NCI-H446 treated with DMSO at 0.1 percent for 48 hours (cell line): ENCODE measurements at regions not wholly inside any gene's neighbourhood (a gene's known extent, or its start where the extent isn't known, plus 50 kb on each side); places are given as distances from the start of the nearest gene placed in this dataset.

Experiments used
- DNase-seq: peaks from one replicate; lab custom pipeline; 2025; lab: John Stamatoyannopoulos, UW

DNA sequence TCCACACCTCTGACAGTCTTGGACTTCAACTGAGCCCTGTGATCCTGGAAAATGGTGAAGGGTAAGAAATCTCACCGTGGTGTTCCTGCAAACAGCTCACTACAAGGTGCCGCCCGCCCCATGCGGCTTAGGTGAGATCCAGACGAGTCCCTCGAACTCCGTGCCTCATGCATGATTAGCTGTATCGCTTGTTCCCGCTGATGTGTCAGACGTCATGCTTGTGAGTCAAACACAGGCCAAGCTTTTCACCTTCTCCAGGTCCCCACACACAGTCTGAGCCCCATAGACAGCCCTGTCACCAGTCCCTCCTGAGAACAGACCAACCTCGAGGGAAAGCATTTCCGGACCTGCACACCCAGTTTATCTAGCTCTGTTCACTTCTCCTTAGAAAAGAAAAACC, 740.5 kb downstream of the GALR1 start:
- no peak for DNase-seq

DNA sequence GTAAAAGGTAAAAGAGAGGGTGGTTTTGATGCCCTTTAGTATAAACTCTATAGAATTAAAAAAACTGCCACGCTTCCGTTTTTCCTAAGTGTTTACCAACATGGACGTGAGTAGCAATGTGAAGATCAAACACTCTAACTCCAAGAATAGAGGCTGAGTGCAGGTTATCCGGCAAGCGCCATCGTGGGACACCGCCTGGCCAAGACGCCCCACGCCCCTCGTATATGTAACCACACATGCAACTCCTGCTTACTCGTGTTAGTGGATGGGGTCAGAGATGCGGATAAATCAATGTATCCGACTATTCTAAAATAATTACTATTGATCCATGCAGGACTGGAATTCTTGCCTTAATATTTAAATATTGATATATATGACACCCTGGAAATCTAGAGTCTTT, 741.3 kb downstream of the GALR1 start:
- DNase-seq: no peak

DNA sequence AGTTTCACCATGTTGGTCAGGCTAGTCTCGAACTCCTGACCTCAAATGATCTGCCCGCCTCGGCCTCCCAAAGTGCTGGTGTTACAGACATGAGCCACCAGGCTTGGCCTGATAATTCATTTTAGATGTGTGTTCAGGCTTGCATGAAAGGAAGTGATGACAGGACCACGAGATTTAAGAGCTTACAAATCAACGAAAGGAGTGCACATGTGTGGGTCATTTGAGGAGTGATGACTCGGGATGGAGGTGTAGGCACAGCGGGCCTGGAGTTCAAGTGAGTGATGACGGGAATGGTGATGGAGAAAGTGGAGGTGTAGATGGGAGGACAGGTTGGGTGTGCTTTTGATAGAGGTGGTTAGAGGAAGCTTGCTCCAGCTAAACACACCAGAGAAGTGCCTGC, 742.4 kb downstream of the GALR1 start:
- DNase-seq: no peak

DNA sequence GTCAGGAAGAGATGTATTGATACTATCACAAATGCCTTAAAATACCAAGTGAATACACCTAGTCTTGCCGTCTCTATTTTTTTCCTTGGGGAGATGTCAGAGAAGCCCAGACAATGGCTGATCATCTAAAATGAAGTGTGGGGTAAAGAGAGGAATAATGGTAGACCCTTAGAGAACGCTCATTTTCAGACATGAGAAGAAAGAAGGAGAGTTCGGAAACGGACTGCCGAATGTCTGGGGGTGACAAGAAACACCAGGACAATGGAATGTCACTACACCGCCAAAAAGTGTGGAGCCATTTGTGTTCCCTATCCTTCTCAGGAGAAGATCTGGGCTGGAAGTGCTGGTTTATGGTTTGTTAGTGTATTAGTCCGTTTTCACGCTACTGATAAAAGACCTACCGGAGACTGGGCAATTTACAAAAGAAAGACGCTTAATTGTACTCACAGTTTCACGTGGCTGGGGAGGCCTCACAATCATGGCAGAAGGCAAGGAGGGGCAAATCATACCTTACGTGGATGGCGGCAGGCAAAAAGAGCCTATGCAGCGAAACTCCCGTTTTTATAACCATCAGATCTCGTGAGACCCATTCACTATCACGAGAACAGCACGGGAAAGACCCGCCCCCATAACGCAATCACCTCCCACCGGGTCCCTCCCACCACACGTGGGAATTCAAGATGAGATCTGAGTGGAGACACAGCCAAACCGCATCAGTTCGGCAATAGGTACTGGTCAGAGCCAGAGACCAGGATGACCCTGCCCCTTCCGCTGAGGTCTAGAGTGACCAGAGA, 743.7 kb downstream of the GALR1 start:
- DNase-seq: no peak

DNA sequence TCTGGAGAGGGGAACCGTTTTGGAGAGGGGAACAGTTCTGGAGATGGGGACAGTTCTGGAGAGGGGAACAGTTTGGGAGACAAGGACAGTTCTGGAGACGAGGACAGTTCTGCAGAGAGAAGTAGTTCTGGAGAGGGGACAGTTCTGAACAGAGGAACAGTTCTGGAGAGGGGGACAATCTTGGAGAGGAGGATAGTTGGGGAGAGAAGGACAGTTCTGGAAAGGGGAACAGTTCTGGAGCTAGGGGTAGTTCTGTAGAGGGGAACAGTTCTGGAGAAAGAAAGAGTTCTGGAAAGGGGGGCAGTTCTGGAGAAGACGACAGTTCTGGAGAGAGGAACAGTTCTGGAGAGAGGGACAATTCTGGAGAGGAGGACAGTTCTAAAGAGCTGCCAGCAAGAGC, 745.9 kb downstream of the GALR1 start:
- DNase-seq: no peak

DNA sequence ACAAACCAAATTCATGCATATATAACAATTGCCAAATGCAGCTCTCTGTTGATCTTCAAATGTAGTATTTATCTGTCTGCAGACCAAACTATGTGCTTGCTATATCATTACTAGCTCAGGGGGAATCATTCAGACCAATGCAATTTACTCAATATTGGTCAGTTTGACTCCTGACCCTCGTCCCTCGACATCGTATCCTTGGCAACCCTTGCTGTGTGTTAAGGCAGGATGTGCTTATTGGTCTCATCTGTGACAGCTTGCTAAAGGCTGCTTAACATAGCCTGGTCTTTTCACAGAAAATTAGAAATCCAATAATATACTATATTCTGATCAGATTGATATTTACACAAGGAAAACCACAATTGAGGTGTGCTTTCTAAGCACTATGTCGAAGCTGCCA, 747.1 kb downstream of the GALR1 start:
- DNase-seq: no peak

DNA sequence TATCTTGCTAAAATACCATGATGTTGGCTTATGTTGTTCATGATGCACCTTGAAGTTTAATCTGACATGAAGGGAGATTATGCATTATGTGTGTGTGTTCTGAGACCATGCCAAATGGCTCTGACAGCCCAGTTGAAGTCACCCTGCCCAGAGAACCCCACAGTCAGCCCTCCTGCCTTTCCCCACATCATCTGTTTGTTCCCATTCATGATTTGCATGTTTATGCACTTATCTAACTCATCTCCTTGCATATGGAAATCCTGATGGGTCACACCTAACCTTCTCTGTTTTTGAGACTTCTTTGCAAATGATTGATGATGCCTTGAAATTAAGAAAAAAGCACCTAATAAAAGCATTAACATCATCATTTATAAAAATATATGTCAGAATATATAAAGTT, 752.2 kb downstream of the GALR1 start:
- DNase-seq: no peak

DNA sequence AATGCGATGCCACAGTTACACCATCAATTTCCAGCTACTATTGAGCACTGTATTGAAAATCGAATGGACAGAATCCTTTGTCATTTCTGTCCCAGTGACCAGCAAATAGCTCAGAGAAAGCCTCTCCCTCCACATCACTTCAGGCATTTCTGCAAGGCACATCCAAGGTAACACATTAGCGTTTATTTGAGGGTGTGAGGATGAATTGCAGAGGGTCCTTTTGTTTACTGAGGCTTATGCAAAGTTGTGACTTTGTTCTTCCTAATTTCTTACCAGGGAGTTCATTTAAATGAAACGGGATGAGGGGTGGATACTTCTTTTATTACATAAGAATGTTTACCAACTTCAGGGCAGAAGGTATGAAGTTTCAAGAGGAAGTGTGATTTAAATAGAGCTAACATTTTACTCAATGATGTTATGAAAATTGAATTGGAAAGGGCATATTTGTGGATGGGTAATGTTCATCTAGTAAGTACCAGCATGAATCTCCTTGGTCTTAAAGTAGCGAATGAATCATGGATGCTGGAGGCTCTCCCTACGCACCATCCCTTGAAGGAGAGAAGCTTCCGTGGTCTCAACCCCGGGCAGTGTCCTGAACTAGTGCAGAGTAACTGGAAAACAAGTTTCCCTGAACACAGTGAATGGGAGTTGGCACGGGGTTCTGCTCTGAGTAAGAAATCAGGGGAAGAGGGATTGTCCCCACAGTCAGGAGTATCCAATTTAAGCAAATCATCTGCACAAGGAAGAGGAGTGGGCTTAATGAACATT, 756.5 kb downstream of the GALR1 start:
- DNase-seq: no peak

DNA sequence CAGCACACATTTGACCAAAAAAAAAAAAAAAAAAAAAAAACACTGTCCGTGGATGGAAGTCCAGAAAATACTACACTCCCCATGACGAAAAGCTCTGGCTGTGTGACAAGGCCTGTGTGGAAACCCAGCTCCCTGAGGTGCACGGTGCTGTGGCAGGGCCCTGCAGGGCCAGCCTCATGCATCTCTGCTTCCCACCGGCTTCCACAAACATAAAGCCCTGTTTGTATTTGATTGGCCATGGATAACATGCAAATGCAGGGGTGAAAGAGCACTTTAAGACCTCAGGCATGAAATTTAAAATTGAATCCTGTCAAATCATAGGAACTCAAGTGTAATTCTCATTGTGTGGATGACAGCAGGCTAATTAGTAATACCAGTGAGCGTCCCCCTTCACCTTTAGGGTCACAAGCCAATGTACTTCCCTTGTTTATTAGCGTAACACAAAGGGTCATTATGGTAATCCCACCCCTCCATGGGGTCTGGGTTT, 757.2 kb downstream of the GALR1 start:
- DNase-seq: no peak

DNA sequence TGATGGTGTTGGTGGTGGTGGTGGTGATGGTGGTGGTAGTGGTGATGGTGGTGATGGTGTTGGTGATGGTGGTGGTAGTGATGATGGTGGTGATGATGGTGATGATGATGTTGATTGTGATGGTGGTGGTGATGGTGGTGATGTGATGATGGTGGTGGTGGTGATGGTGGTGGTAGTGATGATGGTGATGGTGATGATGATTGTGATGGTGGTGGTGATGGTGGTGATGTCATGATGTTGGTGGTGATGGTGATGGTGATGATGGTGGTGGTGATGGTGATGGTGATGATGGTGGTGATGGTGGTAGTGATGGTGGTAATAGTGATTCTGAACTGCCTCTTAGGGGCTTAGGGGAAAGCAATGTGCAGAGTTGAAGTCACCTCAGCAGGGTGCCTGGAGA, 760.7 kb downstream of the GALR1 start:
- DNase-seq: no peak

DNA sequence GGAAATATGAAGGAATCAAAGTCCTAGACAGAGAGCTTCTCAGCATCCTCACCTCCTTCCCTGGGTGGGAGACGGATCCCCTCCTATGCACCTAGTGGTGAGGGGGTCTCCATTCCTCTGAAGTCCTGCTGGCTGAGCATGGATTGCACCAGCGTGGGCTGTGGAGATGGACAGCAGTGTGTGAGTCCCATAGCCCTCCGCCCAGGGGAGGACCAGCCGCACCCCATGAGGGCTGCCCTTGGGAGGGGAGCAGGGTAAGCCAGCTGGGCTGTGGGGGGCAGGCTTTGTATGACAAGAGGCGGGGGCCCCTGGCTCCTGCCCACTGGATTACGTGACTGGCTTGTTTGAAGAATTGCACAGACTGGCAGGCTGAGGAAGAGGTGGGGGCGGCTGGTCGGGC, 768.2 kb downstream of the GALR1 start:
- no peak for DNase-seq

DNA sequence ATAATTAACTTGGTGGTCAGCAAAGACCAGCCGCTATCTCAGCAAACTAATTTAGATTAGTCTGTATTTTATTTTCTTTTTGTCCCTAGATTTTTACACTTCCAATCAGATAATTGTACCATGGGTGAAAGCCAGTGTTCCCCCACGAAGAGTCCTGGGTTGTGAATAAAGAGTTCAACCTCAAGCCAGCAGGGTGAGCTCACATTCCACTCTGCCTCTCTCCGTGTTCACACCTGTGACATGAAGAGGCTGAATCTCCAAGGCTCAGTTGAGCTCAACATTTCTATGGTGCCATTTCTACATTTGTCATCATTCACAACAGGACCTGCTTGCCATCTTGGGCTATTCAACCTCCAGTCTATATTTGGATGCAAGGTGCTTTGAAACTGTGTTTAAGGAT, 771.5 kb downstream of the GALR1 start:
- DNase-seq: no peak

DNA sequence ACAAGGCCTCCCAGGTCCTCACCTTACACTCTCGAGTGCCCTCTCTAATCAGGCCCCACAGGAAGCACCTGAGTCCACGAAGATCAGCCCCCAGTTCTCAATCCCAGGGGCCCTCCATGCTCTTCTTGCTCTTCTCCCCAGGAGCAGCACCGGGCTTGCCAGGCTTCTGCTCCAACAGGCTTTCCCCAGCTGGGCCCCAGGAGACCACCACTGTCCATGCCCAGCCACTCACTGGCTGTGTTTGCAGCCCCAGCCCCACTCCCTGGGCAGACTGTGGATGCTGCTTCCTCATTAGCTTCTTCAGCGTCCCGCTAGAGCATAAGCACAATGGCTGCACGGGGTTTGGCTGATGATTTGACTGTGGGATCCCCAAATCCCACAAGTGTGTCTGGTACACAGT, 781.9 kb downstream of the GALR1 start:
- no peak for DNase-seq

DNA sequence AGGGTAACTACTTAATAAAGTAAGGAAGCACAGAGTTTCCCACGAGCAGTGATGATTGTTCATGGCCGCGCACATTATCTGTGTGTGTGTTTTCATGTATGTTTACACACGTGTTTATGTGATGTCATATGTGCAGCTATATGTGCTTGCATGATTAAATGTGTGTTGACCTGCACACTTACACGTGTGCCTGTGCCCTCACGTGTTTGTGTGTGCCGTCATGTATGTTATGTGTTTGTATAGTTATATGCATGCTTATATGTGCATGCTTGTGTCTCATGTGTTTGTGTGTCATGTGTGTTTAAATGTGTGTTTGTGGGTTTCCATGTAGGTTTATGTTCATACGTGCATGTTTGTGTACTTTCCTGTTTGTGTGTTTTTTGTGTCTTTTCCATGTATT, 782.3 kb downstream of the GALR1 start:
- no peak for DNase-seq

DNA sequence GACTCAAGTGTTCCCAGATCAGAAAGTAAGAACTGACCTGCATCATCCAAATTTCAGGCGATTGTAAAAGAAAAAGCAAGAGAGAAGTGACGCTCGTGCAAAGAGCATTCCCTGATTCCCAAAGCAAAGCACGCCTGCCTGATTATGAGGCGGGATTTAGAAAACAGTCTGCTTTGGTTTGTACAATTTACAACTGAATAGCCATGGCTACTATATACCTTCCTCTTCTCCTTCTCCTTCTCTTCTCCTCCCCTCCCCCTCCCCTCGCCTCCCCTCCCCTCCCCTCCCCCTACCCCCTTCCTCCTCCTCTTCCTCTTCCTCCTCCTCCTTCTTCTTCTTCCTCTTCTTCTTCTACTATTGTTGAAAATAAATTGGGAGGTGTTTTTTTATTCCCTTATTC, 782.9 kb downstream of the GALR1 start:
- DNase-seq: no peak

DNA sequence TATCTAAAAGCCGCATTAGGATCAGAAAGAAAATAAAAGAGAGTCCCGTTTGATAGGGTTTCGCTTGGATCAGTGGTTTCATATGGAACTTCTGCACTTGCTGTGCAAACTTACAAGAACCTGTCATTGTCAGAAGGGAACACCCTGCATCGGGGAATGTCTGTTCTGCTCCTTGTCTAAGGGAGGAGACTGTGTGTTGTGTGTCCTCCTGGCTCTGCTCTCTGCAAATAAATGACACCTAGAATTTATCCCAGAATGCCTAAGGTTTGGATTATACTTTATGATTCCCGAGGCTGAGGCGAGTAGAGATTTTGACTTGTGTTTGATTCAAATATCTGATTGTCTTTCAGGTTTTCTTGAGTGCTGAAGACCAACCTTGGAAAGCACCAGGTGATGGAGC, 785.1 kb downstream of the GALR1 start:
- DNase-seq: no peak

DNA sequence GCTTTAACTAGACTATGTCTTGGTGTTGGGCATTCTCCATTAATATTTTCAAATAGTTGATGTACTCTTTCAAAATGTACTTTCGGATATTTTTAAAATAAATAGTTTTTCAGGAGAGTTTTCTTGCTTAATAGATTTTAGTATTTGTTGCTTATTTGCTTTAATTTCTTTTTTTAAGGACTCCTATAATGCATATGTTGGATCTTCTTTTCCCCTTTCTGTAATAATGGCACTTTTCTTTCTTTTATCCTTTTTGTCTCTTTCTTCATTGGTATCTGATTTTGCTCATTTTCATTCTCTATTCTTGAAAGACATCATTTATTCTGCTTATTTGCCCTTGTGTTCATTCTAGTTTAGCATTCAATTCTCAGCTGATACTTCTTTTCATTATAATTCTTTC, 791.6 kb downstream of the GALR1 start:
- DNase-seq: no peak

DNA sequence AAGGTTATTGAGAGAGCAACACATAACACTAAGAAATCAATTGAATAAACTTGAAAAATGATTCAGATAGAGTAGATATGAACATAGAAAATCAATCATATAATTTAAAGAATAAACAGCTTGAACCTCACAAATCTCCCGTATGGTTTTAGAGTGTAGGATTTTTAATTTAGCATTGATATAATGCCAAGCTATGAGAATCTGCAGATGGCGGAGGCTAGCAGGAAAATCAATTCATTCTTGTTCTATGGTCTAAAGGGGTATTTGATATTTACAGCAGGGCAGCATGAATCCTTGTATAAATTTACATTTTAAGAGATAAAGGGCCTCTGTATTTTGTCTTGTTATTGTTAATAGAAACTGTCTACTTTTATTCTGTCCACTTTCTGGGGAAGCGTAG, 797.0 kb downstream of the GALR1 start:
- no peak for DNase-seq

DNA sequence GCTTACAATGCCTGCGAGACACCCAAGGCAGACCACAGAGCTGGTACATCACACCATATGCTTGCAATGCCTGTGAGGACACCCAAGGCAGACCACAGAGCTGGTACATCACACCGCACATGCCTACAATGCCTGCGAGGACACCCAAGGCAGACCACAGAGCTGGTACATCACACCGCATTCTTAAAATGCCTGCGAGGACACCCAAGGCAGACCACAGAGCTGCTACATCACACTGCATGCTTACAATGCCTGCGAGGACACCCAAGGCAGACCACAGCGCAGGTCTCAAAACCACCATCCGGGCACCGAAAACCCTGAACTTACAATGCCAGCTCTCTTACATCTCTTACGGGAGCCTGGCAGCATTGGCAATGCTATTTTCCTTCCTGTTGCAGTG, 799.6 kb downstream of the GALR1 start:
- no peak for DNase-seq

DNA sequence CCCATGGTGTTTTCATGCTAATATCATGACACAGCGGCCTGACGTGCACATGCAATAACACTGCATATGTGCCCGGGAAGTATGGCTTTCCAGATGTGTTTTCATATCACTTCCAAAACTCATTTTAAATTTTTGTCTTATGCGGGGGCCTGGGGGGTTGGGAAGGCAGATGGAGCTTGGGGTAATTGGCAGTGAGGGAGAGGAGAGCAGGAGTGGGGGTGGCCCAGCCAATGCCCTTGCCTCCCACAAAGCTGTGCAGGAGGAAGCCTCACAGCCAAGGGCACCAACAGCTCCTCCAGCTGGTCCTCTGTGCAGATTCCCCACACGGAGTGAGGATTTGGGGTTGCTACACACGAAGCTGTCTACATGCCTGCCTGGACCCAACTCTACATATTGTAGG, 805.2 kb downstream of the GALR1 start:
- no peak for DNase-seq

DNA sequence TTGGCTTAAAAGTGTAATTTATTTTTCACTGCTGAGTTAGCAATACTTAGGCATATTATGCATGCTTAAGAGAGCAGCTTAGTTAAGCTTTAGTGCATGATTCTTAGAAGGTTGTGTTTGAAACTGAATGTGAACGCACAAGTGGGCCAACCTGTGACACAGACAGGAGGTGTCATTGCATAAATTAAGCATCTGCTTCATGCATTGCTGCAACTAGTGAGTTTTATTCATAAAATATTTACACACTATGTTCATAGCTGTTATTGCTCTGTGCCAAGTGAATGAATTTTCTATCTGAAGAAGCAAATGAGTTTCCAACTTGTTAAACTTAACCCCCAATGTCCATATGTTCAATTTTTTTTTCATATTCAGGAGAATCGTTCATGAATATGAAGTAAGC, 806.4 kb downstream of the GALR1 start:
- DNase-seq: no peak

DNA sequence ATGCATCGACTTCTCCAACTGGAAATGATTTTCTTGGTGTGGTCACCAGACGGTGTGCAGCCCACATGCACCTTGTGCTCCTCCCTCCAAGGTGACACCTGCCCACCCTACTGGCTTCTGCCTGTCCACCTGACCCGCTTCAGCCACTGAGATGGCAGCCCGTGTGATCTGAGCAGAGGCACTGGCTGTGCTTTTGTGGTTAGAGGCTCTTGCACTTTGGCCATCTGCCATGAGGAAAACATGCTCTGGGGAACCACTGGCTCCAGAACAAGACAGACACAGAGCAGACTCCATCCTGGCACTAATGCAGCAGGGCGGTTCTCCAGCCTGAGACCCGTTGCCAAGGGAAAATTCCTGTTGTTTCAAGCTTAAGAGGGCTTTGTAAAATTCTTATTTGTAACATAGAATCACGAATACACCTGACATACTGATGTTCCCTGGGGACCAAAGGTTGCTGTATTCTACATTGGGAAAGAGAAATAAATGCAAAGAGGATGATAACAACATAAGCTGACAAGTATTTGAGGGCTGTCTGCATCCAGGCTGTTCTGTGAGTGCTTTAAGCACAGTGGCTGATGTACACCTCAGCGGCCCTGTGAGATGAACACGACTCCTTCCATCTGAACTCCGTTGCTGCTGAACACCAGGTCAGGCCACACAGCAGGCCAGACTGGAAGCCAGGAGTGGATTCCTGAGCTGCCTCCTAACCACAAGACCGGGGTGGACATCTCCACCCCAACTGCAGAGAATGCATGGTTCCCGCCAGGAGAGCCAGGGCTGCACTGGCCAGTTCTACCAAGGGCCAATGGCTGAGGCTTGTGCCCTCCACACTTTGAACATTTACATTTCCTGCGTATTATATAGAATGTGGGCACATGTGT, 820.4 kb downstream of the GALR1 start:
- DNase-seq: no peak
